HG03064 (cell line): ENCODE measurements at regions not wholly inside any gene's neighbourhood (a gene's known extent, or its start where the extent isn't known, plus 50 kb on each side); places are given as distances from the start of the nearest gene placed in this dataset.
"Not testable (repeated sequence)": the region's sequence is repeated elsewhere in the genome, so short reads cannot be mapped to it uniquely, and the experiment has no call there.

ENCODE experiments used
- ATAC-seq: cut with Tn5 transposase; IDR thresholded peaks from one replicate; pipeline ENCODE4 v1.9.1; 2021; ENCODE audit warnings: low read depth; ENCODE audit not compliant: unreplicated experiment

DNA sequence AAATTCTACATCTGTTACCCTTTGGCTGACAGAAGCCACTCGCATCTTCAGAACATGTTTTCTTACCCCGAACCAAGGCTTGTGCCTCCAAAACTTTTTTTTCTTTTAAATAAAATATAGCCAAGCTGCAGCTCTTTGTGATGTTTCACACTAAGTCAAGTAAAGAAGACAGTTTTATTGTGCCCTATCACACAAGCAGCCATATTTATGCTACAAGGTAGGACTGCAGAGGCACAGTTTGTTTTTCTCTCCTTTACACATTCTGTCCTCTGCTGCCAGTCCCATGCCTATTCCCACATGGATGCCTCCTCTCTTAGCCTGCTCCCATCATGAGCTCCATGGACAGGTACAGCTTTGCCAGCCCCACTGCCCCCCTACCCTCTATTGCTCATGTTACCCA, 219.6 kb upstream of the THUMPD2 start:
- no peak for ATAC-seq

- no peak for ATAC-seq
These were observed 217.6 kb upstream of the THUMPD2 start for GRCh38 chr2:39996653-39997080.

GRCh38 chr2:39995005-39995737, 216.1 kb upstream of the THUMPD2 start:
- ATAC-seq: no peak

GRCh38 chr2:39994151-39994550, 215.1 kb upstream of the THUMPD2 start:
- ATAC-seq: no peak

DNA sequence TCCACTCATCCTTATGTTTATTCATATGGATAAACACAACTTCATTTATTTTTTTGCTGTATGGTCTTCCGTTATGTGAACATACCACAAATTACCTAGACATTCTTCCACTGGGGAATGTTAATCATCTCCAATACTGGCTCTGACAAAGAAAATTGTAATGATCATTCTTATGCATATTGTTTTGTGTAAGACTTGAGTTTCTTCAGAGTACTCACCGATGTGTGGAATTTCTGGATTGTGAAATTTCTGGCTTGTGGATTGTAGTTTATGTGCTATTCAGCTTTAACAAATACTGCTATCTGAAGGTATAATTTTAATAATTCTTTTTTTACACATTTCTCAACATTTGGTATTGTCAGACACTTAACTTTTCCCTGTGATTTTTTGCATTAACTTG, 212.2 kb upstream of the THUMPD2 start:
- ATAC-seq: no peak

- ATAC-seq: no peak
These were observed 211.4 kb upstream of the THUMPD2 start for GRCh38 chr2:39990335-39990900.

GRCh38 chr2:39989888-39990287, 210.8 kb upstream of the THUMPD2 start:
- no peak for ATAC-seq

DNA sequence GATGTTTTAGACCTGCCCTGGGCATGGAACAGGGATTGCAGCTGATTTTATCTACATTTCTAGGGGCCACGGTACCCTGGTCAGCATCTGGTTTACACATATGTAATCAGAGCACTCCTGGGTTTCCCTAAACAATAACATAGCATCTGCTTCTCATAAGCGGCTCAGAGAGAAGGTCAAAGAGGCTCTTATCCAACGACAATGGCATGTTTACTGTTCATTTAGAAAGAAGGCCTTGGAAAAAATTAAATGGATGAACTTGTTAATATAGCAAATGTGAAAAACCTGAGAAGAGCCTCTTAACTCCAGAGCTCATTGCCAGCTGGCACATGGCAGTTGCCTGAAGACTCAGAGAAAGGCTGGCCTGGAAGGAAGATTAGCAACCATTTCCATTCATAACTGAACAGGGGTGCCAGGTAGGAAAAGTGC, 202.8 kb upstream of the THUMPD2 start:
- no peak for ATAC-seq

DNA sequence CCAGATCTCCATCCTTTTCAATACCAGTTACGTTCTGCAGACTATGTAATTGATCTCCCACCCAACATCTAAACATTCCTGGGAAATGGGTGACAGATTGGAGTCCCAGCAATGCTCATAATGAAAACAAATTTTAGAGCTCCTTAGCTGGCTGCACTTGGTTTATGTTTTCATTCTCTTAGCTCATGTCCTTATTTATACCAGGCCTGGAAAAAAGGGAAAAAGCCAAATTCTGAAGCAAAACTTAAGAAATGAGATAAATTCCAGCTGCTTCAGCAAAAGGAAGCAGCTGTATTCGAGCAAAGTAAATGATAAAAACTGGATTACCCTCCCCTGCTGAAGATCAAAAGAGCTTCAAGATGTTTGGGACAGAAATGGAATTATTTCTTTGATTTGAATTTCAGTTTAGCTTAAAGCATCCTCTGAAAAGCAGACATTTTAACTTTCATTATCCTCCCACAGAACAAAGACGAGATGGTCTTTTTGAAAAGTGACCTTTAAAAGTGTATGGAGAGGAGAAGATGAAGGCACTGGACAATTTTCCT, 196.5 kb upstream of the THUMPD2 start:
- no peak for ATAC-seq

DNA sequence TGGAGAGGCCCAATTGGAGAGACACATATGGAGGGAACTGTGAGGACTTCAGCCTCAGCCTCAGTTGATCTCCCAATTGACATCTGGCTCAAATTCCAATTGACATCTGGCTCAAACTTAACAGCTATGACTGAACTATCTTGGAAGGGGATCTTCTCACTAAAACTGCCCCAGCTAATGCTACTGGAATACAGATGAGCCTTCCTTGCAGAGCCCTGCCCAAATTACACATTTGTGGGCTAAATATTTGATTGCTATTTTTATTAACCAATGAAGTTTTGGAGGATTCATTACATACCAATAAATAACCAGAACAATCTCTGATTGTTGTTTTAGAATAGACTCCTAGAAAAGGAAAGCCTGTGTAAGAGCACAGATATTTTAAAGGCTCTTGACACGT, 189.0 kb upstream of the THUMPD2 start:
- ATAC-seq: no peak

- not testable (repeated sequence) for ATAC-seq
These were observed 181.6 kb upstream of the THUMPD2 start for GRCh38 chr2:39960681-39961080.

DNA sequence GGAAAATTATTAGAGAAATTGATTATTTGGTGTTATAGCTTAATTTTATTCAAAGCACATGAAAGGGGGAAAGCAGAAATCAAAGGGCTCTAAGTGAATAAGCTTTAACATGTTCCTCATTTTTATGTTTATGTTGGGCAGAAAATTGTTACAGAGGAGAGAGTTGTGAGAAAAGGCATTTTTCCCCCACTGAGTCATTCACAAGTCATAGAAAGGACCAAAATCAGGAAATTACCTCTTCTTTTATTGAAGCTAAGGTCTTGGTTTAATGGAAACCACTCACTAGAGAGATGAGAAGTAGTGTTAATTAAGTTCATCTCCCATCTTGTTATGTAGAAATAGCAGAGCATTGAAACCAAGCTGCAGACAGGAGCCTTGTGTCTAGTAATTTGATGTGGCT, 175.3 kb upstream of the THUMPD2 start:
- ATAC-seq: no peak

GRCh38 chr2:39949131-39949530, 170.1 kb upstream of the THUMPD2 start:
- ATAC-seq: no peak

- ATAC-seq: no peak
These were observed 169.1 kb upstream of the THUMPD2 start for GRCh38 chr2:39948016-39948719.

- no peak for ATAC-seq
These were observed 168.4 kb upstream of the THUMPD2 start for GRCh38 chr2:39947294-39948015.

DNA sequence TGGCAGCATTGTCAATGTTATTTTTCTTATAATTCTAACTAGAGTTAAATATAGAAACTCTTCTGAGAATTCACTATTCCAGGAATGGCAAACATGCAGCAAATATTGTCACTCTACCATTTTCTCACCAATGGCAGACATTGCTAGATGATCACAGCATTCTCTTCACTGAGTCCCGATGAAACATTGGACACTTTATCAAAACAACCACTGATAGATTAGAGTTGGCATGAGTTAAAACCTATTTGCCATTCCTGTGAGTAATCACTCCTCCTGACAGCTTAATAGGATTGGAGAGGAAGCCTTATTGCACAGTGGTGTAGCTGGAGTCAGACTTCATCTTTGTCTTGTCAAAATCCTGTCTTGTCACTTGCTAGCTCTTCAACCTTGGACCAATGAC, 163.9 kb upstream of the THUMPD2 start:
- no peak for ATAC-seq

DNA sequence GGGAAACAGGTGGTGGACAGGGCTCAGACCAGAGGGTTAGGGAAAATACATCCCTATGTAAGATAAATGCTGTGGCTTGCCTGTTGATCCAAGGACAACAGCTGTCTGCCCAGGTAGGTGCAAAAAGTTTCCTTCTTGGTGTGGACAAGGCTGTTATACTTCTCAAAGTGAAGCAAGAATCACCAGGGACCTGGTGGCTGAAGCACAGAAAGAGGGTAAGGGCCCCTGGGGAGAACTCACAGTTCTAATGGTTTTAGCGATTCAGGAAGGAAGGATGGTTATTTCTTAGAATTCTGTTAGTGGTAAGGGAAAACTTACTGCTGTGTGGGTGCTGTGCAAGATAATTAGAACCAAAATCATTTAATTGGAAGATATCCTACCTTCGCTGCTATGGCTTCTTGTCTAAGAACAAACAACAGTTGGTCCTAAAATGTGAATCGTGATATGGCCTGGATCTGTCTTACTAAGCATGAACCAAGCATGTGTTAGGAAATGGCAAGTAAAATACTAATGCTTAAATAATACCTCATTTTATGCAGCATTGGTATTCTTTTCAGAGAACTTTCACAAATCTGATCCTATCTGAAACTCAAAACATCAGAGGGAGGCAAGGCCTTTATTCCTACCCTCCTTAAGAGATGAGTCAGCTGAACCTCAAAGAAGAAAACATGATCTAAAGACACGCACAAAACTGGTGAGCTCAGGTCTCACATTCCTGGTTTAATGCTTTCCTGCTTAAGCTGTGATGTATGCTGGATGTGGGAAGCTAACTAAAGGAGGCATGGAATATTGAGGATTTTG, 159.2 kb upstream of the THUMPD2 start:
- no peak for ATAC-seq

GRCh38 chr2:39937621-39938020, 158.6 kb upstream of the THUMPD2 start:
- ATAC-seq: no peak

GRCh38 chr2:39934851-39935250, 155.8 kb upstream of the THUMPD2 start:
- no peak for ATAC-seq

GRCh38 chr2:39933196-39933595, 154.1 kb upstream of the THUMPD2 start:
- no peak for ATAC-seq
